Naive B cell (primary cell): ENCODE measurements at regions not wholly inside any gene's neighbourhood (a gene's known extent, or its start where the extent isn't known, plus 50 kb on each side); places are given as distances from the start of the nearest gene placed in this dataset.
A peak's percentile ranks its signal among the peaks of the same experiment; 100 is the strongest.

Source experiments
- ATAC-seq, 2 donors: fragments of 150-1000 bp; cut with Tn5 transposase; 2 replicates each; pipeline ENCODE4 v1.10.0; 2021; ENCODE audit warnings: low read depth in 2 of 2, mild to moderate bottlenecking in 2 of 2, moderate library complexity in 2 of 2
- DNase-seq: peaks from one replicate; pipeline ENCODE4 v3.0.0; 2022
- H3K27ac Mint-ChIP-seq, 6 donors: one replicate each; pipeline ENCODE4 v1.8.0; 2020 to 2022; ENCODE audit warnings: mild to moderate bottlenecking in 6 of 6, mixed read lengths in 6 of 6, moderate library complexity in 5 of 6, inconsistent platforms in 2 of 6
- H3K27me3 Mint-ChIP-seq, 3 donors: one replicate each; pipeline ENCODE4 v1.8.0; 2021 to 2022; ENCODE audit warnings: mixed read lengths in 3 of 3, mild to moderate bottlenecking in 1 of 3
- H3K36me3 Mint-ChIP-seq, 2 donors: one replicate each; pipeline ENCODE4 v1.8.0; 2020 to 2022; ENCODE audit warnings: mixed read lengths in 2 of 2, inconsistent platforms in 1 of 2, mild to moderate bottlenecking in 1 of 2
- H3K4me1 Mint-ChIP-seq, 3 donors: one replicate each; pipeline ENCODE4 v1.8.0; 2020 to 2022; ENCODE audit warnings: mixed read lengths in 3 of 3, inconsistent platforms in 1 of 3, mild to moderate bottlenecking in 1 of 3, moderate library complexity in 1 of 3
- H3K4me3 Mint-ChIP-seq, 8 donors: one replicate each; pipeline ENCODE4 v1.8.0; 2020 to 2022; ENCODE audit warnings: mild to moderate bottlenecking in 8 of 8, mixed read lengths in 8 of 8, moderate library complexity in 8 of 8, inconsistent platforms in 2 of 8
- H3K9me3 Mint-ChIP-seq, 7 donors: one replicate each; pipeline ENCODE4 v1.8.0; 2020 to 2022; ENCODE audit warnings: mixed read lengths in 7 of 7, mild to moderate bottlenecking in 5 of 7, inconsistent platforms in 2 of 7, moderate library complexity in 1 of 7

GRCh38 chr6:141254336-141254735 is 878.4 kb upstream of the GJE1 start:
- no peak for DNase-seq
- Mint-ChIP-seq H3K36me3 (no peaks in the 10 kb centered on the region), H3K4me1 (no peaks in the 10 kb centered on the region), H3K4me3 (no peak overlapping the region), H3K27me3 (no peaks in the 10 kb centered on the region), H3K9me3 (no peaks in the 10 kb centered on the region), H3K27ac (no peak overlapping the region)
- no peak for ATAC-seq

- no peak for ATAC-seq
Measured at GRCh38 chr6:141252828-141253608, 879.7 kb upstream of the GJE1 start.

GRCh38 chr6:141251286-141251685 is 881.4 kb upstream of the GJE1 start:
- no peak overlapping the region for H3K27ac Mint-ChIP-seq
- no peaks in the 10 kb centered on the region for H3K36me3 Mint-ChIP-seq
- H3K4me1 Mint-ChIP-seq: no peaks in the 10 kb centered on the region

More at GRCh38 chr6:141252828-141253608, 879.7 kb upstream of the GJE1 start:
- no peaks in the 10 kb centered on the region for H3K27me3 Mint-ChIP-seq
- H3K4me3 Mint-ChIP-seq: no peak overlapping the region
- no peaks in the 10 kb centered on the region for H3K9me3 Mint-ChIP-seq
- no peaks in the 10 kb centered on the region for H3K4me1 Mint-ChIP-seq
- no peak for DNase-seq
- no peaks in the 10 kb centered on the region for H3K36me3 Mint-ChIP-seq
- no peak overlapping the region for H3K27ac Mint-ChIP-seq

GRCh38 chr6:141248021-141248799 is 884.5 kb upstream of the GJE1 start:
- Mint-ChIP-seq H3K4me1 (no peaks in the 10 kb centered on the region), H3K9me3 (no peaks in the 10 kb centered on the region), H3K4me3 (no peak overlapping the region), H3K27me3 (no peaks in the 10 kb centered on the region), H3K27ac (no peak overlapping the region), H3K36me3 (no peaks in the 10 kb centered on the region)
- DNase-seq: no peak
- ATAC-seq: no peak

More at GRCh38 chr6:141251286-141251685, 881.4 kb upstream of the GJE1 start:
- DNase-seq: no peak
- Mint-ChIP-seq H3K27me3 (no peaks in the 10 kb centered on the region), H3K4me3 (no peak overlapping the region), H3K9me3 (no peaks in the 10 kb centered on the region)
- ATAC-seq: no peak

GRCh38 chr6:141244366-141244765 is 888.4 kb upstream of the GJE1 start:
- Mint-ChIP-seq H3K9me3 (peaks cover 0 to 2% (median 0%) of the 10 kb centered on the region in 7 donors), H3K27me3 (no peaks in the 10 kb centered on the region), H3K36me3 (no peaks in the 10 kb centered on the region), H3K4me3 (no peak overlapping the region), H3K4me1 (no peaks in the 10 kb centered on the region), H3K27ac (no peak overlapping the region)
- ATAC-seq: no peak
- DNase-seq: no peak

- no peak overlapping the region for H3K27ac Mint-ChIP-seq
- ATAC-seq: no peak
Measured at GRCh38 chr6:141242957-141243356, 889.8 kb upstream of the GJE1 start.

GRCh38 chr6:141229296-141229695 is 903.4 kb upstream of the GJE1 start:
- H3K4me1 Mint-ChIP-seq: no peaks in the 10 kb centered on the region
- H3K27ac Mint-ChIP-seq: no peak overlapping the region
- H3K9me3 Mint-ChIP-seq: peaks cover 0 to 13% (median 5%) of the 10 kb centered on the region in 7 donors
- ATAC-seq (no peak), DNase-seq (no peak)
- no peaks in the 10 kb centered on the region for H3K27me3 Mint-ChIP-seq
- H3K36me3 Mint-ChIP-seq: no peaks in the 10 kb centered on the region
- no peak overlapping the region for H3K4me3 Mint-ChIP-seq

More at GRCh38 chr6:141242957-141243356, 889.8 kb upstream of the GJE1 start:
- no peak for DNase-seq
- Mint-ChIP-seq H3K9me3 (peaks cover 0 to 2% (median 0%) of the 10 kb centered on the region in 7 donors), H3K36me3 (no peaks in the 10 kb centered on the region), H3K27me3 (no peaks in the 10 kb centered on the region), H3K4me3 (no peak overlapping the region), H3K4me1 (no peaks in the 10 kb centered on the region)

- DNase-seq (no peak), ATAC-seq (no peak)
- Mint-ChIP-seq H3K4me3 (no peak overlapping the region), H3K27ac (no peak overlapping the region), H3K36me3 (peaks cover 0 to 10% of the 10 kb centered on the region in 2 donors), H3K9me3 (peaks cover 12 to 33% (median 18%) of the 10 kb centered on the region in 7 donors), H3K27me3 (no peaks in the 10 kb centered on the region), H3K4me1 (no peaks in the 10 kb centered on the region)
Measured at GRCh38 chr6:141218583-141218982, 914.1 kb upstream of the GJE1 start.

GRCh38 chr6:141216726-141217125 is 916.0 kb upstream of the GJE1 start:
- H3K4me3 Mint-ChIP-seq: no peak overlapping the region
- no peaks in the 10 kb centered on the region for H3K27me3 Mint-ChIP-seq
- H3K36me3 Mint-ChIP-seq: peaks cover 0 to 10% of the 10 kb centered on the region in 2 donors
- ATAC-seq: no peak
- H3K27ac Mint-ChIP-seq: no peak overlapping the region
- DNase-seq: no peak
- peaks cover 12 to 31% (median 15%) of the 10 kb centered on the region in 7 donors for H3K9me3 Mint-ChIP-seq
- no peaks in the 10 kb centered on the region for H3K4me1 Mint-ChIP-seq

- Mint-ChIP-seq H3K27ac (no peak overlapping the region), H3K27me3 (no peaks in the 10 kb centered on the region), H3K4me1 (no peaks in the 10 kb centered on the region), H3K4me3 (no peak overlapping the region), H3K36me3 (no peaks in the 10 kb centered on the region), H3K9me3 (peaks cover 0 to 7% (median 2%) of the 10 kb centered on the region in 7 donors)
- no peak for DNase-seq
- no peak for ATAC-seq
Measured at GRCh38 chr6:141212296-141212695, 920.4 kb upstream of the GJE1 start.

GRCh38 chr6:141211845-141212244 is 920.9 kb upstream of the GJE1 start:
- H3K4me1 Mint-ChIP-seq: no peaks in the 10 kb centered on the region
- no peaks in the 10 kb centered on the region for H3K36me3 Mint-ChIP-seq
- no peaks in the 10 kb centered on the region for H3K27me3 Mint-ChIP-seq
- H3K27ac Mint-ChIP-seq: no peak overlapping the region
- ATAC-seq (no peak), DNase-seq (no peak)
- no peak overlapping the region for H3K4me3 Mint-ChIP-seq
- H3K9me3 Mint-ChIP-seq: peaks cover 0 to 3% (median under 1%) of the 10 kb centered on the region in 7 donors

GRCh38 chr6:141210901-141211300 is 921.8 kb upstream of the GJE1 start:
- Mint-ChIP-seq H3K36me3 (no peaks in the 10 kb centered on the region), H3K4me3 (no peak overlapping the region), H3K27ac (no peak overlapping the region), H3K27me3 (no peaks in the 10 kb centered on the region), H3K4me1 (no peaks in the 10 kb centered on the region), H3K9me3 (peaks cover 0 to 3% (median 0%) of the 10 kb centered on the region in 7 donors)
- ATAC-seq (no peak), DNase-seq (no peak)

GRCh38 chr6:141209890-141210289 is 922.8 kb upstream of the GJE1 start:
- ATAC-seq (no peak), DNase-seq (no peak)
- Mint-ChIP-seq H3K4me1 (no peaks in the 10 kb centered on the region), H3K27me3 (no peaks in the 10 kb centered on the region), H3K9me3 (peaks cover 0 to 4% (median 0%) of the 10 kb centered on the region in 7 donors), H3K27ac (peak overlapping the region in 1 of 6 donors; percentile 36), H3K36me3 (no peaks in the 10 kb centered on the region), H3K4me3 (no peak overlapping the region)

GRCh38 chr6:141208101-141208500 is 924.6 kb upstream of the GJE1 start:
- Mint-ChIP-seq H3K9me3 (peaks cover 0 to 5% (median 0%) of the 10 kb centered on the region in 7 donors), H3K27ac (no peak overlapping the region), H3K4me3 (no peak overlapping the region), H3K27me3 (no peaks in the 10 kb centered on the region), H3K36me3 (no peaks in the 10 kb centered on the region), H3K4me1 (no peaks in the 10 kb centered on the region)
- ATAC-seq (no peak), DNase-seq (no peak)
